H9 (cell line): ENCODE measurements at regions not wholly inside any gene's neighbourhood (a gene's known extent, or its start where the extent isn't known, plus 50 kb on each side); places are given as distances from the start of the nearest gene placed in this dataset.

Experiments used
- DNase-seq: peaks from one replicate; pipeline ENCODE4 v3.0.0-alpha.2; 2017
- H2AFZ ChIP-seq: one replicate; pipeline ENCODE4 v1.6.1; 2013; ENCODE audit warnings: mild to moderate bottlenecking, low read length, control low read depth, moderate library complexity
- H2AK5ac ChIP-seq: 2 replicates; pipeline ENCODE4 v1.6.1; 2013; ENCODE audit warnings: low read length, control low read depth, mixed read lengths; ENCODE audit not compliant: insufficient read length
- H2BK120ac ChIP-seq: one replicate; pipeline ENCODE4 v1.6.1; 2013; ENCODE audit warnings: low read depth, mild to moderate bottlenecking, low read length, control low read depth, inconsistent platforms; ENCODE audit not compliant: poor library complexity, severe bottlenecking
- H2BK12ac ChIP-seq: 2 replicates; pipeline ENCODE4 v1.6.1; 2013; ENCODE audit warnings: low read length, control low read depth, mixed read lengths, low read depth; ENCODE audit not compliant: insufficient read length
- H2BK15ac ChIP-seq: 2 replicates; pipeline ENCODE4 v1.6.1; 2013; ENCODE audit warnings: low read depth, low read length, control low read depth
- H2BK20ac ChIP-seq: one replicate; pipeline ENCODE4 v1.6.1; 2013; ENCODE audit warnings: low read depth, mild to moderate bottlenecking, low read length, control low read depth, inconsistent platforms; ENCODE audit not compliant: poor library complexity, severe bottlenecking
- H2BK5ac ChIP-seq: 2 replicates; pipeline ENCODE4 v1.6.1; 2013; ENCODE audit warnings: low read length, control low read depth, mixed read lengths; ENCODE audit not compliant: insufficient read length
- H3K14ac ChIP-seq: 2 replicates; pipeline ENCODE4 v1.6.1; 2013; ENCODE audit warnings: low read length, control low read depth; ENCODE audit not compliant: insufficient read depth
- H3K18ac ChIP-seq: 2 replicates; pipeline ENCODE4 v1.6.1; 2013; ENCODE audit warnings: low read depth, mild to moderate bottlenecking, mixed read lengths, low read length, control low read depth; ENCODE audit not compliant: insufficient read length
- H3K23ac ChIP-seq: 2 replicates; pipeline ENCODE4 v1.6.1; 2013; ENCODE audit warnings: low read length, control low read depth, mixed read lengths, low read depth; ENCODE audit not compliant: insufficient read length
- H3K23me2 ChIP-seq: 2 replicates; pipeline ENCODE4 v1.6.1; 2013; ENCODE audit warnings: low read depth, mild to moderate bottlenecking, mixed read lengths, low read length, control low read depth; ENCODE audit not compliant: insufficient read length, poor library complexity, severe bottlenecking
- H3K27ac ChIP-seq: 2 replicates; pipeline ENCODE4 v1.5.1; 2013; ENCODE audit warnings: low read length, control low read depth, mixed read lengths, low read depth; ENCODE audit not compliant: insufficient read length
- H3K27me3 ChIP-seq: 2 replicates; pipeline ENCODE4 v1.6.1; 2013; ENCODE audit warnings: low read length, control low read depth, inconsistent platforms; ENCODE audit not compliant: insufficient read depth
- H3K4ac ChIP-seq: 2 replicates; pipeline ENCODE4 v1.6.1; 2013; ENCODE audit warnings: low read depth, mild to moderate bottlenecking, control low read depth, inconsistent platforms, low read length, moderate library complexity
- H3K4me1 ChIP-seq: 2 replicates; pipeline ENCODE4 v1.6.1; 2013; ENCODE audit warnings: low read length, control low read depth, inconsistent platforms; ENCODE audit not compliant: insufficient read depth
- H3K4me2 ChIP-seq: 2 replicates; pipeline ENCODE4 v1.6.1; 2013; ENCODE audit warnings: low read length, control low read depth, mixed read lengths; ENCODE audit not compliant: insufficient read length, insufficient read depth
- H3K56ac ChIP-seq: 2 replicates; pipeline ENCODE4 v1.6.1; 2013; ENCODE audit warnings: low read depth, mild to moderate bottlenecking, mixed read lengths, low read length, control low read depth; ENCODE audit not compliant: insufficient read length
- H3K79me1 ChIP-seq: 2 replicates; pipeline ENCODE4 v1.6.1; 2013; ENCODE audit warnings: low read depth, mild to moderate bottlenecking, moderate library complexity, low read length, control low read depth, inconsistent platforms; ENCODE audit not compliant: insufficient read depth, poor library complexity, severe bottlenecking
- H3K79me2 ChIP-seq: 2 replicates; pipeline ENCODE4 v1.6.1; 2013; ENCODE audit warnings: low read length, control low read depth, inconsistent platforms; ENCODE audit not compliant: insufficient read depth
- H3K9ac ChIP-seq: 2 replicates; pipeline ENCODE4 v1.6.1; 2013; ENCODE audit warnings: low read length, control low read depth, mixed read lengths; ENCODE audit not compliant: insufficient read length; ENCODE audit errors: extremely low read depth
- H3K9me3 ChIP-seq: one replicate; pipeline ENCODE4 v1.6.1; 2013; ENCODE audit warnings: low read depth, low read length, inconsistent platforms; ENCODE audit not compliant: control insufficient read depth
- H3T11ph ChIP-seq: one replicate; pipeline ENCODE4 v1.6.1; 2013; ENCODE audit warnings: mild to moderate bottlenecking, low read length, control low read depth, inconsistent platforms
- H4K20me1 ChIP-seq: one replicate; pipeline ENCODE4 v1.6.1; 2013; ENCODE audit not compliant: control insufficient read depth, insufficient read length, insufficient read depth
- H4K5ac ChIP-seq: 2 replicates; pipeline ENCODE4 v1.6.1; 2013; ENCODE audit warnings: low read depth, mild to moderate bottlenecking, mixed read lengths, low read length, control low read depth; ENCODE audit not compliant: insufficient read length
- H4K8ac ChIP-seq: replicated peaks from 2 replicates; pipeline ENCODE4 v1.6.1; 2013; ENCODE audit warnings: low read length, control low read depth, mixed read lengths, low read depth; ENCODE audit not compliant: insufficient read length
- H4K91ac ChIP-seq: 2 replicates; pipeline ENCODE4 v1.6.1; 2013; ENCODE audit warnings: low read depth, mild to moderate bottlenecking, moderate library complexity, mixed read lengths, low read length, control low read depth; ENCODE audit not compliant: insufficient read length
- H3K27ac Mint-ChIP-seq, 3 experiments: 2 replicates in 2 of 3; 3 replicates in 1 of 3; pipeline ENCODE4 v1.8.0; 2020 to 2021; ENCODE audit warnings: mixed read lengths in 3 of 3, mild to moderate bottlenecking in 1 of 3, moderate library complexity in 1 of 3
- H3K27me3 Mint-ChIP-seq: 2 replicates; pipeline ENCODE4 v1.8.0; 2021; ENCODE audit warnings: low read depth, mild to moderate bottlenecking, moderate library complexity, mixed read lengths
- H3K36me3 Mint-ChIP-seq, 3 experiments: 2 replicates in 2 of 3; 3 replicates in 1 of 3; pipeline ENCODE4 v1.8.0; 2020 to 2021; ENCODE audit warnings: low read depth in 3 of 3, mixed read lengths in 3 of 3; ENCODE audit not compliant: insufficient read depth in 1 of 3
- H3K4me1 Mint-ChIP-seq, 2 experiments: 2 replicates each; pipeline ENCODE4 v1.8.0; 2020; ENCODE audit warnings: mixed read lengths in 2 of 2
- H3K4me3 Mint-ChIP-seq, 2 experiments: 2 replicates in 1 of 2; 3 replicates in 1 of 2; pipeline ENCODE4 v1.8.0; 2020 to 2021; ENCODE audit warnings: mild to moderate bottlenecking in 2 of 2, mixed read lengths in 2 of 2, moderate library complexity in 1 of 2
- H3K9me3 Mint-ChIP-seq, 2 experiments: 2 replicates in 1 of 2; 3 replicates in 1 of 2; pipeline ENCODE4 v1.8.0; 2020; ENCODE audit warnings: mild to moderate bottlenecking in 2 of 2, mixed read lengths in 2 of 2, moderate library complexity in 1 of 2
- WGBS: extraction: QIAGEN DNeasy Blood & Tissue Kit; methylation state at CpG from one replicate; pipeline ENCODE4 v1.1.7; 2013; ENCODE audit warnings: missing lambda C conversion rate, low lambda C conversion rate, mixed read lengths; ENCODE audit not compliant: insufficient read length; ENCODE audit errors: extremely low coverage; 5-methylcytosine and 5-hydroxymethylcytosine counted together
- TF ChIP-seq, protein P1 (sequence below): fragments of 200-600 bp; sonication (generic); conservative IDR thresholded peaks from 3 replicates; pipeline ENCODE4 v1.8.0; 2021; ENCODE audit warnings: antibody characterized with exemption, mild to moderate bottlenecking

DNA sequence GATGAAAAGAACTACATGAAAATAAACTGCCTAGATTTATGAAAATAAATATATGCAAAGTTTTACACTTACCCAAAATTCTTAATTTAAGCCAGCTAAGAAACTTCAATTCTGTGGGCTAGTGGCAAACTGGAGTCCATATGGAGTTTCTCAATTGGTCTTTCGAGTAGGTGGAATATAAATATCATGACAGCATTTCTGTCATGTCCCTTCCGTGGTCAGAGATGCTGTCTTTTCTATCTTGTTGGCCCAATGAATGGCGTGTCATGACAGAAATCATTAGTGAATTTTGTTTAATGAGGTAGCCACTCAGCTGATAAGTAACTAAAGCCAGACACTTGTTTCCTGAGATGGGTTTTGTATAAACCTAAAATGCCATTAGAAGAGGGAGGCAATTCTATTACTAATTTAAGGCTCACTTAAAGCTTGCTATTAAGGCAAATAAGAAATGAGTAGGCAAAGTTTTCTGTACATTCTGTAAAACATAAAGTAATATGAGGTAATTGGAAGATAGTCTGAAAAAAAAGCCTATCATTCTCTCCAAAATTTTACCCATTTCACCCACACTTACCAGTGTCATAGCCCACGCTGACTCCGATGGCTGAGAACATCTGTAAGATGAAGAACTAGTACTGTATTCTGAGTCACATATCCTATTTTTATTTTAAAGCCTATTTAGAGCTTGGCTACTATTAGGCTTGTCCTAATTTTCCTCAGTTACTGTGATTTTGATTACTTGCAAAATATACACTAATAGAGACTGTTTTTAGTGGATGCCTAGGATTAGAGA, 419.3 kb upstream of the MEF2C start:
- Mint-ChIP-seq H3K9me3 (no peaks in the 10 kb centered on the region), H3K27ac (no peak overlapping the region), H3K36me3 (no peaks in the 10 kb centered on the region), H3K27me3 (no peaks in the 10 kb centered on the region), H3K4me3 (no peak overlapping the region), H3K4me1 (no peaks in the 10 kb centered on the region)
- no peak overlapping the region for H2AK5ac ChIP-seq
- no peak overlapping the region for H3K23ac ChIP-seq
- TF ChIP-seq, protein P1, sequence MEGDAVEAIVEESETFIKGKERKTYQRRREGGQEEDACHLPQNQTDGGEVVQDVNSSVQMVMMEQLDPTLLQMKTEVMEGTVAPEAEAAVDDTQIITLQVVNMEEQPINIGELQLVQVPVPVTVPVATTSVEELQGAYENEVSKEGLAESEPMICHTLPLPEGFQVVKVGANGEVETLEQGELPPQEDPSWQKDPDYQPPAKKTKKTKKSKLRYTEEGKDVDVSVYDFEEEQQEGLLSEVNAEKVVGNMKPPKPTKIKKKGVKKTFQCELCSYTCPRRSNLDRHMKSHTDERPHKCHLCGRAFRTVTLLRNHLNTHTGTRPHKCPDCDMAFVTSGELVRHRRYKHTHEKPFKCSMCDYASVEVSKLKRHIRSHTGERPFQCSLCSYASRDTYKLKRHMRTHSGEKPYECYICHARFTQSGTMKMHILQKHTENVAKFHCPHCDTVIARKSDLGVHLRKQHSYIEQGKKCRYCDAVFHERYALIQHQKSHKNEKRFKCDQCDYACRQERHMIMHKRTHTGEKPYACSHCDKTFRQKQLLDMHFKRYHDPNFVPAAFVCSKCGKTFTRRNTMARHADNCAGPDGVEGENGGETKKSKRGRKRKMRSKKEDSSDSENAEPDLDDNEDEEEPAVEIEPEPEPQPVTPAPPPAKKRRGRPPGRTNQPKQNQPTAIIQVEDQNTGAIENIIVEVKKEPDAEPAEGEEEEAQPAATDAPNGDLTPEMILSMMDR: no peak
- H3K79me2 ChIP-seq: no peaks in the 10 kb centered on the region
- H4K91ac ChIP-seq: no peak overlapping the region
- WGBS: no CpG with 5 or more reads among the region's 5 CpGs
- H3K9me3 ChIP-seq: no peaks in the 10 kb centered on the region
- no peak overlapping the region for H3K4ac ChIP-seq
- H3K56ac ChIP-seq: no peak overlapping the region
- H2BK12ac ChIP-seq: no peak overlapping the region
- H4K20me1 ChIP-seq: no peaks in the 10 kb centered on the region
- H4K5ac ChIP-seq: no peak overlapping the region
- no peak overlapping the region for H4K8ac ChIP-seq
- no peak overlapping the region for H3K9ac ChIP-seq
- H3K79me1 ChIP-seq: no peaks in the 10 kb centered on the region
- no peak overlapping the region for H3K14ac ChIP-seq
- no peak overlapping the region for H3K27ac ChIP-seq
- H3K4me2 ChIP-seq: no peak overlapping the region
- no peak overlapping the region for H2BK20ac ChIP-seq
- no peak overlapping the region for H2BK120ac ChIP-seq
- no peak overlapping the region for H3T11ph ChIP-seq
- H3K18ac ChIP-seq: no peak overlapping the region
- H2AFZ ChIP-seq: no peak overlapping the region
- no peaks in the 10 kb centered on the region for H3K27me3 ChIP-seq
- H3K23me2 ChIP-seq: no peaks in the 10 kb centered on the region
- no peak for DNase-seq
- H2BK5ac ChIP-seq: no peak overlapping the region
- no peaks in the 10 kb centered on the region for H3K4me1 ChIP-seq
- H2BK15ac ChIP-seq: no peak overlapping the region
